Neural cell (in vitro differentiated cells): ENCODE measurements at regions not wholly inside any gene's neighbourhood (a gene's known extent, or its start where the extent isn't known, plus 50 kb on each side); places are given as distances from the start of the nearest gene placed in this dataset.

Experiments
- EZH2 ChIP-seq: fragments of 200-600, 300-800 bp; shearing (Covaris generic), sonication (generic); IDR thresholded peaks from 2 replicates; pipeline ENCODE4 v1.6.1; 2014; ENCODE audit warnings: antibody characterized with exemption, low read length, borderline replicate concordance, mild to moderate bottlenecking; ENCODE audit not compliant: insufficient read depth, poor library complexity, severe bottlenecking
- MXI1 ChIP-seq: fragments of 450-650 bp; conservative IDR thresholded peaks from 2 replicates; pipeline ENCODE4 v1.6.1; 2014; ENCODE audit warnings: antibody characterized with exemption, mild to moderate bottlenecking; ENCODE audit not compliant: poor library complexity, severe bottlenecking
- POLR2AphosphoS5 ChIP-seq: IDR thresholded peaks from 2 replicates; pipeline ENCODE4 v1.6.1; 2012
- RAD21 ChIP-seq: fragments of 450-650 bp; conservative IDR thresholded peaks from 2 replicates; pipeline ENCODE4 v1.6.1; 2014; ENCODE audit warnings: antibody characterized with exemption, mild to moderate bottlenecking, moderate library complexity
- TF ChIP-seq, protein P1 (sequence below): fragments of 450-650 bp; IDR thresholded peaks from 2 replicates; pipeline ENCODE4 v1.5.1; 2014; ENCODE audit warnings: antibody characterized with exemption, mild to moderate bottlenecking, moderate library complexity; ENCODE audit not compliant: poor library complexity, severe bottlenecking

DNA sequence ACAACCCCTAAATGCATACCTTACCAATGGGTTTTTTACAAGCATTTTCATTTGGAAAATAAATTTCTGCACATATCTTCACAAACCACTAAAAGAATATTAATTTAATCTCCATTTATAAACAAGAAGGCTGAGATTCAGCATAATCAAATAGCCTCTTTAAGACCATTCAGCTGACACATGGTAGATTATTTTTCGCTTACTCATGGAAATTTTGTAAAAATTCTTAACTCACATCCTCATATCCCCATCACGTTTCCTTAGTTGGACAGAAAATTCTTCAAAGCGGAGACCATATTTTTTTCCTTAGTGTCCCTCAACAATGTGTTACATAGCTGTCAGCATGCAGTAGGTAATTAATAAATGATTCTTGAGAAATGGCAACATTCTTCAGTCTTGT is 439.6 kb upstream of the PTCHD4 start:
- TF ChIP-seq RAD21 (no peak), MXI1 (no peak), EZH2 (no peak), POLR2AphosphoS5 (no peak)
- TF ChIP-seq, protein P1, sequence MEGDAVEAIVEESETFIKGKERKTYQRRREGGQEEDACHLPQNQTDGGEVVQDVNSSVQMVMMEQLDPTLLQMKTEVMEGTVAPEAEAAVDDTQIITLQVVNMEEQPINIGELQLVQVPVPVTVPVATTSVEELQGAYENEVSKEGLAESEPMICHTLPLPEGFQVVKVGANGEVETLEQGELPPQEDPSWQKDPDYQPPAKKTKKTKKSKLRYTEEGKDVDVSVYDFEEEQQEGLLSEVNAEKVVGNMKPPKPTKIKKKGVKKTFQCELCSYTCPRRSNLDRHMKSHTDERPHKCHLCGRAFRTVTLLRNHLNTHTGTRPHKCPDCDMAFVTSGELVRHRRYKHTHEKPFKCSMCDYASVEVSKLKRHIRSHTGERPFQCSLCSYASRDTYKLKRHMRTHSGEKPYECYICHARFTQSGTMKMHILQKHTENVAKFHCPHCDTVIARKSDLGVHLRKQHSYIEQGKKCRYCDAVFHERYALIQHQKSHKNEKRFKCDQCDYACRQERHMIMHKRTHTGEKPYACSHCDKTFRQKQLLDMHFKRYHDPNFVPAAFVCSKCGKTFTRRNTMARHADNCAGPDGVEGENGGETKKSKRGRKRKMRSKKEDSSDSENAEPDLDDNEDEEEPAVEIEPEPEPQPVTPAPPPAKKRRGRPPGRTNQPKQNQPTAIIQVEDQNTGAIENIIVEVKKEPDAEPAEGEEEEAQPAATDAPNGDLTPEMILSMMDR, result no peak
